HG03196 (cell line): ENCODE measurements at regions not wholly inside any gene's neighbourhood (a gene's known extent, or its start where the extent isn't known, plus 50 kb on each side); places are given as distances from the start of the nearest gene placed in this dataset.

Experiments used
- ATAC-seq: cut with Tn5 transposase; IDR thresholded peaks from one replicate; pipeline ENCODE4 v1.9.1; 2021; ENCODE audit not compliant: unreplicated experiment

DNA sequence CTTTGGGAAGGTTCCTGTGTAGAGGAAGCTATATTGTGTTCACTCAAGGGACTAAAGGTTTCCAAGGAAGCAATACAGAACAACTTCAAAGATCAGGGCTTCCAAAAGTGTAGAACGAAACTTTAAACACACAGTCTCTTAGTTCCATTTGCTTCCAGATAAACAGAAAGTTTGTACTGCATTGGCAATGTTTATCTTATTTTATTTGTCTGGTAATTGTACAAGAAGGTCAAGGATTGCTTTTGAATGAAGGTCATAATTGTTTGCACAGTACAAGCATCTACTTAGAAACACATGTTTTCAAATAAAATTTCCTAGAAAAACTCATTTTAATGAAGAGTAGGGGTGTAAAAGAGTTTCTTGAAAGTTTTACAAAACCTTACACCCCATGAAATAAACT is 712.7 kb upstream of the SGCG start:
- ATAC-seq = no peak

DNA sequence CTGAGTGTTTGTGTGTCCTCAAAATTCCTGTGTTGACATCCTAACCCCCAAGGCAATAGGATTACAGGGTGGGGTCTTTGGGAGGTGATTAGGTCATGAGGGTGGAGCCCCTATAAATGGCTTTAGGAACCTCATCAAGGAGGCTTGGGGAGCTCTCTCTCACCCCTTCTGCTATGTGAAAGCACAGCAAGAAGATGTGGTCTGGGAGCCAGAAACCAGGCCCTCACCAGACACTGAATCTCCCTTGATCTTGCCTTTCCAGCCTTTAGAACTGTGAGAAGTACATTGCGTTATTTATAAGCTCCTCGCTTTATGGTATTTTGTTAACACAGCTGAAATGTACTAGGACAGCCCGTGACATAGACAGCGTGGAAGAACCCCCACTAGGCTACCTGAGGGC is 712.0 kb upstream of the SGCG start:
- ATAC-seq = no peak

DNA sequence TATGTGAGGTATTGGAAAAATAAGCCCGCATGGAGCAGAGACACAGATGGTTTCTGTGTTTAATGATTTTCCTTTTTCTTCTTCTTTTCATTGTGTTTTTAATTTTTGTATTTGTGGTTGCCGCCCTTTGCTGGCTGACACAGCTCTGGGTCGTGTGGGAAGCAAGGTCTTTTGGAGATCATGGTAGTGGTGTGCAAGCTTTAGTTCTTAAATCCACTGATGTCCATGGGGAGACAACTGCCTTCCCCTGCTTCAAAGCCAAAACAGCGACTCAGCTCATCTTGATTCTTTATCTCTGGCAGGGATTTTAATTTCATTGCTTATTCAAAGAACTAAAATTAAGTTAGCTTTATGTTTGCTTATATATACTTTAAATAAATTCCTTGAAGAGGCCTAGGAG is 711.3 kb upstream of the SGCG start:
- ATAC-seq = no peak

DNA sequence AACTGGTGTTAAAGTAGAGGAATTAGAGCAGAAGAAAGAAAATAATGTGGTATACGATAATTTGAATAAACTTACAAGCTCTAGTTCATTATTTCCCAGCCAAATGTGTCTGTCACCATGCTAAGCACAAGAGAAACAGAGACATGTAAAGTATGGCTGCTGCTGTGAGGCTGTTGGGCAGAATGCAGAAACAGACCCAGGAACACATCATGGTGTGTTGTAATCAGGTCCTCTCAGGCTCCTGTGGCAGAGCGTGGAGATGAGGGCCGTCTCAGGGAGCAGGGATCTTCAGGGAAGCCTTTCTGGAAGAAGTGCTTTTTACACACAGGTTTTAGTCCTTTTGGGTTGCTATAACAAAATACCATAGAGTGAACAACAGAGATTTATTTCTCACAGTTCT is 710.7 kb upstream of the SGCG start:
- no peak for ATAC-seq

DNA sequence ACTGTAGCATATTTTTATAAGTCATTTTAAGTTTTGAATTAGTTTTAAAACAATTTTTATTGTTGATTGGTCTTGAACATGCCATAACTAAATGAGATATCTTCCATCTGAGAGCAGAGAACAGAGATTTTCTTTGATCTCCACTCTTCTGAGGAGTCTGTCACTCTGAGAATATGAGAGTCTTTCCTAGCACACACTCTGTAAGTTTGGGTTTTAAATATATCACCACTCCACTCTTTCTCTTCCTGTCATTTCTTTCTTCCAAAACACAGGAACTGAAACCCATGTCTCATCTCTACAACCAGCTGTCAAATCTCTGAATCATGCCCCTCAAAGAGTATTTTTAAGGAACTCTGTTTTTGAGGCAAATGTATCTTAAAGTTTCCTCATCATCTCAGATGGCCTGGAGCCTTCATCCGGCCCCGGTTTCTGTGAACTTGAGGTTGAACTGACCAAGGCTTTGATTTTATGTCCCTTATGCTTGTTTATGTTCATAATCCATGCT is 698.2 kb upstream of the SGCG start:
- no peak for ATAC-seq

DNA sequence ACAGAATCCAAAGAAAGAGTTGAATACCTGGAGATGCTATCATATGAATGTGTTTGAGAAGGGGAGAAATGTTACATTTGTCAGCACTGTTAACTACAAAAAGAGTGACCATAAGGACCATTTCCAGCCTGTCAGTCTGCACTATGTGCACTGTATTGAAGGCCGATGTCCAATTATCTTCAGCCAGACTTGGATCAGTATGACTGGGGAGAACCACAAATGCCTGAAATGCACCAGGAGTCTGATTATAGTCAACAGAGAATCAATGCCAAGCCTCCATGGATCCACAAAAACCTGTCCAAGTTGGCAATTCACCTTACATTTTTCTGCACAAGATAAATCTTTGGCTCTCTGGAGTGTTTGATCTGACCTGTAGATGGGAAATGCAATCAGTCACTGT is 697.5 kb upstream of the SGCG start:
- ATAC-seq = no peak

DNA sequence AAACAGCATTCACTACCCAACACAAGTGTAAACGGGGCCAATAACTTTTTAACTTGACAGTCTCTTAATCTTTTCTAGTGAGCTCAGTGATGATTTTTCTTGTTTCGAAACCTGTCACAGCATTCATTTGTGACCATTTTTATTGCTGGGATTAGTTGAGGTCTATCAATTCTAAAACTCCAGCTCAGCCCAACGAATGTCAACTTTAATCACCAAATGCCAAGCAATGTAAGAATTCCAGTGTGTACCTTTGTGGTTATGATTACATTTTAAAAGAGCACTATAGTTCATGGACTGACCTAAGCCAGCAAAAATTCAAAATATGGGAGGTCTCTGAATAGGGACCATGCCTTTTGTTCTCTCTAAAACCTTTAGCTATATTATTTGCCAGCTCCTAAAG is 694.3 kb upstream of the SGCG start:
- ATAC-seq = no peak

DNA sequence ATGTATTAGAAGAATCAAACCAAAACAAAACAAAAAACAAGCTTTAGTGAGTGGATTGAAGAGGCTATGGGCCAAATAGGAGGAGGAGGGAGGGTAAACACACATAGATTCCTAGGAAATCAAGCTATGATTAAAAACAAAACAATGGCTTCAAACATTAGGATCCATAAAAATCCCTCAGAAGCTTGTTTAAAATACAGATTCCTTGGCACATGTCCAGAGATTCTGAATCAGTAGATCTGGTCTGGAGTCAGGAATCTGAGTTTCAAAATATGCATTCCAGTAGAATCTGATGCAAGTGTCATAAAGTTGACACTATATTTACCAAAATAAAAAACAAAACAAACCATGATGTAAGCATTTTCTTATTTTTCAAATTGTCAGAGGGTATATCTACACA is 692.8 kb upstream of the SGCG start:
- ATAC-seq = no peak

DNA sequence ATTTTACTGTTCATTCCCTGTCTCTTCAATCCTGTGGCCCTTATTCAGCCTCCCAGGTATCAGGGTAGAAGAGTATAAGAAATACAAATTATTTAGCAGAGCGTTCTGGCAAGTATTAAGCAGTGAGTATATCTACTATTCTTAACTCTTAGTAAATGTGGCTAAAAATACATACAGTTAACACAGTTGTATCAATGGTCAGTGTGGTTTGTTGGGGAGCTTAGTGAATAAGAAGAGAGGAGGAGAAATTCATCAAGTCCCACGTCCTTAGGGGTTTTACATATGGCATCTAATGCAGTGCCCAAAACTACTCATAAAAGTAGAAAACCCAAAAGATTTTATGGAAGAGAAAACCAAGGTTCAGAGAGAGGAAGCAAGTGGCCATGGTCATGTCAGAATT is 691.0 kb upstream of the SGCG start:
- no peak for ATAC-seq

DNA sequence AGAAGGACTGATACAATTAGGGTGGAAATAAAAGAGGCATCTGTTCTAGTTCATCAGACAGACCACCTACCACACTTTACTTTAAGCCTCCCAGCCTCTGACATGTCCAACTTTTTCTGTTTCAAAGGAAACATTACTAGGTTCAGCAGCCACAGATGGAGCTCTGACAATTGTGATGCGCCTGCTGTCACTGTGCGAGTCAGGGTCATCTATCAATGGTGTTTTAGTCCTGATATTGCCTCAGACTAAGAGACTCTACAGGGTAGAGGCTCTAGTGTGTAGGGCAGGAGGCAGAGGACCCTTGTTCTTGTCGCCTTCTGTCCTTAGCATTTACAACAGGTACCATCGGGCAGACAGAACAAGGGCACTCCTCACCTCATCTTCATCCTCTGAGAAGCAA is 685.0 kb upstream of the SGCG start:
- no peak for ATAC-seq

DNA sequence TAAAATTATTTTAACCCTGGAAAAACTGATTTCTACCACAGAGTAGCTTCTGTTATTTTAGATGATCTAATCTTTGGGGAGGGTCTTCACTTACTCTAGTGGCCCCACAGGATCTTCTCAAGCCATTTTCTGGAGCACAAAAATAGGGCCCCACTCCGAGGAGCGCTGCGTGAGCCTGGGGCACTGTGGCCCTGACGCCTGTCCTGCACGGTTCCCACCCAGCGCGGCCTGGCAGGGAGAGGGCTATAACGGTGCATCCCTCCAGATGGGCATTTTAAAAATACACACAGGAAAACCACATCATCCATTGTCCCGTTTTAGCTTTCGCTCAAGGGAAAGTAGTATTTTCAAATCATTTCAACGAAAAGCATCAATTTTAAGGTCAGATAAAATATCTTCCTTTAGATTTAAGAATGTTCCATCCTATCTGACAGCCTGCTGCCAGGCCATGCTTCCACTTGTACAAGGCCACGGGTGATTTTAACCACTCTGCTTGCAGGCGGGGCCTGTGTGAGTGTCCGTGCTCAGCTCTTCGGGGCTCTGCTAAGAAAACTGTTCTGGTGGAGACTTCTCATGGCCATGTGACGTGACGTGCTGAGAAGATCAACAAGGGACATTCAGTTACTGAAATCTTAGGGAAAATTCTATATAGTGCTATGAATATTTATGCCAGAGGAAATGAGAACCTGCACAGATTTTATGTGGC is 683.8 kb upstream of the SGCG start:
- no peak for ATAC-seq

DNA sequence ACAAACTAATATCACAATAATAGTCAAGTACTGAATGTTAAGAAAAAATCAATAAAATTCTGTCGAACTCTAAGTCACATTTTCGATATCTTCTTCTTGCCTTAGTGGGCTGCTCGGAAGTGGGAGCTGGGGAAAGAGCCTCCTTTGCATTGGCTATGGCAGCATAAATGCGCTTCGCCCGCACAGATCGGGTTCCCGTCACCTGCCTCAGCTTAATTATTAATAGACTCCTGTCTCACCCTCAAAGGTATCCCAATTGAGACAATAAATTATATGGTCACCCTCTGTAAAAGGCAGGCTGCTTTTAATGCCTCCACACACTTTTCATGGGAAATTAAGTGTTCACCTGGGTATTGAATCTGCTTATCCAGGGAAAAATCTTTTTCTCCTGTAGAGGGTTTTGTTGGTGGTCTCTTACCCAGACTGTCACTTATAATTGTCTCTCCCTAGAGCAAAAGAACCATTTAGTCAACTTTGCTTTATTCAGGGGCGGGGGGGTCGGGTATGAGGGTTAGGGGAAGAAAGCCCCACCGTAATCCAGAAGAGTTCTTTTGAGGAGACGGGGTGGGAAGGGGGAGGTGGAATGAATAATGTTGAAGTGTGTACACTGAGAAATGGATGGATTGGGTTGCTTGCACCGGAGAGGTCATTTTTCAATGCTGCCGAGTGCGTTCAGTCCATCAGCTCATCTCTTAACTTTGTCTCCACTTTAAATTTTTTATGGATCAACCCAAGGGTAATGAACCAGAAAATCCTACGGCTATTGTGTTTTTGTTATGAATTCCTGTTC is 682.6 kb upstream of the SGCG start:
- ATAC-seq = no peak

DNA sequence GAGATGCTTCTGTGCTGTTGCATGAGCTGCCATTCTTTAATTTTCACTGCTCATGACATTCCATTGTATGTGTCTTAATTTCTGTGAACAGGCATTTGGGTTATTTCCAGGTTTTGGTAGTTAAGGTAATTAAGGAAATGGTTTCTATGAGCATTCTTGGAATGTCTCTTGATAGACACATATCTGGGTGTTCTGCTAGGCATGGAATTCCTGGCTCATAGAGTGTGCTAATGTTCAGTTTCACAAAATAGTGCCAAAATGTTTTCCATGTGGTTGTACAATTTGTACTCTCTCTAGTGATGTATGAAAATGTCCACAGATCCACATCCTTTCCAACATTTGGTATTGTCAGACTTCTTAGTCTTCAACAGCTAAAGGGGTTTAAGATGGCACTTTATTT is 680.9 kb upstream of the SGCG start:
- no peak for ATAC-seq

DNA sequence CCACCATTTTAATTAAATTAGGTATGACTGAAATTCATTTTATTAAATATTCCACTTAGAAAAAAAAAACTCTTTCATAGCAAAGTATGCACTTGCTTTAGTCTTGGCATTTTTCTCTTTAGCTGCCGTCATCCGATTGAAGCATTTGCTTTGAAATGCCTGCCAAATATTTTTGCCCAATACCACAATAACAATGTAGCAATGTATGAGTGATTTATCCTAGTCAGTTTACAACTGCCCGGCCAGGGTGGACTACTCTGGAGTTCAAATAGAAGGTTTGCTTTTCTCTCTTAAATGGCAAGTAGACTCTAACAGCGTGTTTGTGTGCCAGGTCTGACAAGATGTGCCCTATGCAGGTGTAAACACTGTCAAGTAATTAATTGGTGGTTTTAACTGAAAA is 675.3 kb upstream of the SGCG start:
- no peak for ATAC-seq

DNA sequence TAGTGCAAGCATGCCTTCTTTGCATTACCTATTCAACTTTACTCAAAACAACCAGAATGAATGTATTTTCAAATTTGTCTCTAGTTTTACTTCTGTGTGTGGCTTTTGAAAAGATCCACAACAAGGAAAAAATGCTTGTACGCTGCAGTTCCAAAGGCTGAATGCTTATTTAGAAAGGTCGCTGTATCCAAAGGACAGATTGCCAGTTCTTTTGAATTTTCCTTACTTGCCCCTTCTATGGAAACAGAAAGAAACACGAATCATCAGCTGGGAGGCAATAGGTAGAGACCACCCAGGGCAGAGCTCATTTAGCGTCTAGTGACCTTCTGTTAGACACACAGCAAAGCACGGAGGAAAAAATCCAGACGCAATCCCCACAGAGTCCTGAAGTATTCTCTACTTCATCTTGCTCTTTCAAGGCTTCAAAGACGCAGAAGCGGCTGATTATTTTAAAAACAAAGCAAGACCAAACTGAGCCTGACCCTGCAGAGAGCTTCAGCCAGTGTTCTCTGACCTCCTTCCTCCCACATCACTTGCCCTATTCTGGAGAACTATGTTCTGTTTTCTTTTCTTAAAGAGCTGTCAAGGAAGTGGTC is 674.6 kb upstream of the SGCG start:
- no peak for ATAC-seq

DNA sequence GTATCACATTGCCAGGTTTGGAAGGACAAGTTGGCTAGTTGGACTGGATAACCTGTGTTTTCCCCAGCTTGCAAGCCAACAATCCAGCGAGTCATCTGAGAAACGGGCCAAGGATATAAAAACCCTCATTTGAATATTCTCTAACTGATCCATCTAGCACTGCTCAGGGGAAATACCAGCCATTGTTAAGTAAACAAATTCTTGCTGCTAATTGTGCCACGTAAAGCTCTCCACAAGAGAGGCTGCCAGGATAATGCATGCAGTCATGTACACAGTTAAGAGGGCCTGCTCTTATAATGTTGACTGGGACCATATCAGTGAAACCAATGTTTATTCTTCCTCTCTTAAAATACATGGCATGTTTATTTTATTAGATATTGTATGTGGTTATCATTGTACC is 663.2 kb upstream of the SGCG start:
- no peak for ATAC-seq

DNA sequence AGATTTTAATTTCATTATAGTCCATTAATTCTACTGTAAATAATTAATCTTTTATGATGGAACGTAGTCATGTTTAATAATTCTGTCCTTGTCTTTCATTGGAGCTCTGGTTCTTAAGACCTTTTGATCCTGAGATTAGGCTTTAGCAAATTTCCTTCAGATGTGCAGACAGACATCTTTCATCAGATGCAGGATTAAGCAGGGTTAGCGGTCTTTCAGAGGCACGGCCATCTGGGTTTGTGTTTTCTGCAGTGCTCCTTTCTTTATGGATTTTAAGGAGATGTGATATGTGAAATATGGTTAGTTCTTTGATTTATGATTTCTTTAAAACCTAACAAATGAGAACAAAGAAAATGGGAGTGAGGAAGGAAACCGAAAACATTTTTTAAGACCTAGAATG is 643.9 kb upstream of the SGCG start:
- ATAC-seq = no peak

DNA sequence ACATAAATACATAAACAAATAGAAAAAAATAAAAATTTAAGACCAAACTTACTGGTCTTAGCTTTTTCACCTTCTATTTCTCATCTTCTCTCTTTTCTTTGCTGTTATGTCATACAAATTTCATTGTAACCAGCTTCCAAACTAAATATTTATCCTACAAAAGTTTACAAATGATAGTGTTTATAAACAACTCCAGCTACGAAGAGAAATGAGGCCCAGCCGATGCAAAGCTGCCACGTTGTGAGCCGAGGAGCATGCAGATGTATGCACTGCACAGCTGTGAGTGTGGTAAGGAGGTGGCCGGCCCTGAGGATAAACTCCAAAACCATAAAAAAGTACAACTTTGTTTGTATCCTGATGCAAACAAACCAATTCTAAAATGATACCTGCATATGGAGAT is 642.4 kb upstream of the SGCG start:
- no peak for ATAC-seq

DNA sequence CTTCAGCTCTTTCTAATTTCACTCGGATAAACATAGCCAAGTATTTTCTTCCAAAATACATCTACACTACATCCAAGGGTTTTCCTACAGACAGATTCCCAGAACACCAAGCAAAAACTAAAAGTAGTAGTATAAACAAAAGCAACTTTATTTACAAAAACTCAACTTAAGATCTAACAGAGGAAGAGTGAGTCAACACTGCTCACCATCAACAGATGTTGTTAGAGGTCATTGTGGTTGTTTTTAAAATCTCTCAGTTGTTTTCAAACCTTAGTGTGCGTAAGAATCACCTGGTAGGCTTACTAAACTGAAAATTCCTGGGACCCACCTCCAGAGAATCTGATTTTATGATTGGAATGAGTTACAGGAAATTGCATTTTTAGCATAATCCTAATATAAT is 631.7 kb upstream of the SGCG start:
- ATAC-seq = no peak

DNA sequence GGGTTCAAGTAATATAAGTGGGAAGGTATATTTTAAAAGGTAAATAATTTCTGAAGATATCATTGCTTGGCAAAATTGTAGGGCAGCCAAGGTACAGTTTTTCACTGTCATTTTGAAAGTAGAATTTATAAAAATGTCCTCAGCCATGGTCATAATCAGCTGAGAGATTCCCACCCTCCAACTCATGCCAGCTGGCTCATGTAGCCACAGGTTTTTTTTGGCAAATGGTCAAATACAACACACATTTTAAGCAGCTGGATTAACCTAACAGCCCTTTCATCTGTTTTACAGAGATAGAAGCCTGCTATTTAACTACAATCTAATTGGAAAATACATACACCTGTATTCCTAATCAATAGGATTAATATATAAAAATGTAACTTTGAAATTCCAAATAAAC is 619.2 kb upstream of the SGCG start:
- no peak for ATAC-seq

DNA sequence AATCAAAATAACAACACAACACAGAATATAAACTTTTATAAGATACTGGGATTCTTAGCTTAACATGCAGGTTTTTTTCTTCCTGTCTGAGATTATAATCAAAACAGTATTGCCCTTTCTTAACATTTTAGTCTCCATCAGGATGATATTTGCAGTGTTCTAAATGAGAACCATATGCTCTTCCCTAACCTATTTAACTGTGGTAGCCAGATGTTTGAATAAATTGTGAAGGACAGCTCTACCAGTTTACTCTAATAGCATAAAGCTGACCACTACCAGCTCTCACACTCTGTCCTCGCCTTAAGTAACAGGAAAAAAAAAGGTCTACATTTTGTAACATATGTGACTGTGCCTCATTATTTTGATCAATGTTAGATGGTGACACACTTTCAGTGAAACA is 618.7 kb upstream of the SGCG start:
- ATAC-seq = no peak

DNA sequence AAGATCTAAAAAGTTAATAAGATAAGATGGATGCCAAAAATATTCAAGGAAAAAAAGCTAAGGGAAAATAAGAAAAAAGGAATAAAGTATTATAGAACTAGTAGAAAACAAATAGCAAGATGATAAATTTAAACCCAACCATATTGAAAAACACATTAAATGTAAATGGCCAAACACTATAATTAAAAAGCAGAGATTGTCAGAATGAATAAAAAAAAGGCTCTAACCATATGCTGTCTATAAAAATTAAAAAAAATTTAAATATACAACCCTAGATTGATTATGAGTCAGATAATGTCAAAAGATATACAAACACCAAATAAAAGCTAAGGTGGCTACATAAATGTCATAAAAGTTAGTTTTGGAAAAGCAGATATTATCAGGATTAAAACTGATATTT is 617.5 kb upstream of the SGCG start:
- no peak for ATAC-seq
